ENCODE measurements at regions not wholly inside any gene's neighbourhood (a gene's known extent, or its start where the extent isn't known, plus 50 kb on each side); places are given as distances from the start of the nearest gene placed in this dataset.

GRCh38 chr19:30131722-30132291 is 189.8 kb downstream of the URI1 start:
- TF ChIP-seq CTCF (IDR thresholded peaks at IDR 0.05; ENCODE audit: low read length) (no peak), EZH2 (IDR thresholded peaks at IDR 0.05; ENCODE audit: borderline replicate concordance, low read length) (no peak)
- H3K36me3 ChIP-seq (ENCODE audit: insufficient read depth, low read length): no peaks in the 10 kb centered on the region
- no peak overlapping the region for H3K9ac ChIP-seq (ENCODE audit: low read length)
- H3K4me1 ChIP-seq (ENCODE audit: insufficient read depth, low read length, severe bottlenecking): no peaks in the 10 kb centered on the region
- no peaks in the 10 kb centered on the region for H3K9me3 ChIP-seq (ENCODE audit: low read length)
- H3K27me3 ChIP-seq (ENCODE audit: insufficient read depth, low read length): no peaks in the 10 kb centered on the region
- no peak overlapping the region for H3K4me3 ChIP-seq (ENCODE audit: low read depth, low read length, poor library complexity, severe bottlenecking)
- no peaks in the 10 kb centered on the region for H3F3A ChIP-seq (ENCODE audit: insufficient read depth, low read length)
- H2AFZ ChIP-seq (ENCODE audit: low read length): no peak overlapping the region
- H3K9me2 ChIP-seq (ENCODE audit: low read depth, low read length): no peaks in the 10 kb centered on the region
- H3K4me2 ChIP-seq (ENCODE audit: low read length): no peak overlapping the region
- no peaks in the 10 kb centered on the region for H3K79me2 ChIP-seq (ENCODE audit: insufficient read depth, low read length)
- H3K27ac ChIP-seq (ENCODE audit: low read depth, low read length, poor library complexity, severe bottlenecking): no peak overlapping the region
- H4K20me1 ChIP-seq (ENCODE audit: insufficient read depth, low read length): no peaks in the 10 kb centered on the region

- no peaks in the 10 kb centered on the region for H3K9me3 ChIP-seq (ENCODE audit: low read length)
- no peak overlapping the region for H3K4me3 ChIP-seq (ENCODE audit: low read depth, low read length, poor library complexity, severe bottlenecking)
- H3K4me2 ChIP-seq (ENCODE audit: low read length): no peak overlapping the region
- H3K4me1 ChIP-seq (ENCODE audit: insufficient read depth, low read length, severe bottlenecking): no peaks in the 10 kb centered on the region
- H3K27me3 ChIP-seq (ENCODE audit: insufficient read depth, low read length): no peaks in the 10 kb centered on the region
- H3K9ac ChIP-seq (ENCODE audit: low read length): no peak overlapping the region
- no peak overlapping the region for H3K27ac ChIP-seq (ENCODE audit: low read depth, low read length, poor library complexity, severe bottlenecking)
- no peak overlapping the region for H2AFZ ChIP-seq (ENCODE audit: low read length)
- TF ChIP-seq EZH2 (IDR thresholded peaks at IDR 0.05; ENCODE audit: borderline replicate concordance, low read length) (no peak), CTCF (IDR thresholded peaks at IDR 0.05; ENCODE audit: low read length) (no peak)
- no peaks in the 10 kb centered on the region for H3F3A ChIP-seq (ENCODE audit: insufficient read depth, low read length)
- H3K9me2 ChIP-seq (ENCODE audit: low read depth, low read length): no peaks in the 10 kb centered on the region
- no peaks in the 10 kb centered on the region for H4K20me1 ChIP-seq (ENCODE audit: insufficient read depth, low read length)
- no peaks in the 10 kb centered on the region for H3K36me3 ChIP-seq (ENCODE audit: insufficient read depth, low read length)
- no peaks in the 10 kb centered on the region for H3K79me2 ChIP-seq (ENCODE audit: insufficient read depth, low read length)
Observed at GRCh38 chr19:30132343-30133075, 190.5 kb downstream of the URI1 start.

- Histone ChIP-seq H4K20me1 (ENCODE audit: insufficient read depth, low read length) (no peaks in the 10 kb centered on the region), H2AFZ (ENCODE audit: low read length) (no peak overlapping the region), H3F3A (ENCODE audit: insufficient read depth, low read length) (no peaks in the 10 kb centered on the region), H3K9me2 (ENCODE audit: low read depth, low read length) (no peaks in the 10 kb centered on the region), H3K27ac (ENCODE audit: low read depth, low read length, poor library complexity, severe bottlenecking) (no peak overlapping the region), H3K4me3 (ENCODE audit: low read depth, low read length, poor library complexity, severe bottlenecking) (no peak overlapping the region), H3K4me2 (ENCODE audit: low read length) (no peak overlapping the region), H3K36me3 (ENCODE audit: insufficient read depth, low read length) (no peaks in the 10 kb centered on the region), H3K79me2 (ENCODE audit: insufficient read depth, low read length) (no peaks in the 10 kb centered on the region), H3K4me1 (ENCODE audit: insufficient read depth, low read length, severe bottlenecking) (no peaks in the 10 kb centered on the region), H3K9me3 (ENCODE audit: low read length) (no peaks in the 10 kb centered on the region), H3K9ac (ENCODE audit: low read length) (no peak overlapping the region), H3K27me3 (ENCODE audit: insufficient read depth, low read length) (no peaks in the 10 kb centered on the region)
- TF ChIP-seq CTCF (IDR thresholded peaks at IDR 0.05; ENCODE audit: low read length): no peak
- no peak for TF ChIP-seq EZH2 (IDR thresholded peaks at IDR 0.05; ENCODE audit: borderline replicate concordance, low read length)
Observed at GRCh38 chr19:30133803-30134202, 191.8 kb downstream of the URI1 start.
